Myocyte (in vitro differentiated cells): ENCODE measurements at regions not wholly inside any gene's neighbourhood (a gene's known extent, or its start where the extent isn't known, plus 50 kb on each side); places are given as distances from the start of the nearest gene placed in this dataset.
A peak's percentile ranks its signal among the peaks of the same experiment; 100 is the strongest.

Experiments
- DNase-seq: peaks from one replicate; pipeline ENCODE4 v3.0.0-alpha.2; 2012; ENCODE audit warnings: low read depth

DNA sequence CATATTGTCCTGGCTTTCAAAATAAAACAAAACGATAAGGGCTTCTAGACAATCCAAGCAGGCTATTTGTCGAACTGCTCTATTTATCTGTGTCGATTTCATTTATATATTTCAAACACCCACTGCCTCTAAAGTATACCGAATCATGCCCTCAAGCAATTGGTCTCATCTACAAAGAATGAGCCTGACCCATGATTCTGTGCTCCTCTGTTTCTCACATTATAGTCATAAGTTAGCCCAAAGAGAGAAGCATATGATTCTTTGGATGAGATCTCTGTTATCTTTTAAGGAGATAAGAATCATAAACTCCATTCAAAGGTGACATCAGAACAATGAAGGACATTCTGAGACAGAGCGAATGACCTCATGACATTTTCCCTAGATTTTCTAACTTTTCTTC is 191.1 kb downstream of the MAP2K6 start:
- DNase-seq = no peak

DNA sequence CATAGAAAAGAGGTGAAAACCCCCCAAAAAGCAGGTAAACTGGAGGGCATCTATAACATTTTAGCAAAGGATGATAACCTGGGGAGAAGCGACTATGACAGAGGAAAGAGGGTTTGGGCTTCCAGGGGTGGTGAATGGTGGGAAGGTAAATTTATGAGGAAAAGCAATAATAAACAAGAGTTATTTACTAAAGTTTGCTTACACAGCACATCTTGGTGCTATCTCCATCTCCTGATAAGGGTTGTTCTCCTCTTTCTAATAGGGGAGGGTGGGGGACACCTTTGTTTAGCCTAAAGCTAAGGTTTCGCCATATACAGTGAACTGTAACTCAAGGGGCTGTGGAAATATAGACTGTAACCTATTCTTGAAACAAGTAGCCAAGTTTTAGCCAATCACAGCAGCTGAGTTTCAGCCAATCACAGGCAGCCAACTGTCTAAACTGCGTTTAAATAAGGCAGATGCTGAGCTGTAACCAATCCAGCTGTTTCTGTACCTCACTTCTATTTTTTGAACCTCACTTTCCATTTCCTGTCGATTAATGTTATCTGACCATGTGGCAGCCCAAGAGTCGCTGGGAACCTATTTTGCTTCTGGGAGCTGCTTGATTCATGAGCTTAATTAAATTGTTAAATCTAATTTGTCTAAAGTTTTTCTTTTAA is 191.8 kb downstream of the MAP2K6 start:
- no peak for DNase-seq

DNA sequence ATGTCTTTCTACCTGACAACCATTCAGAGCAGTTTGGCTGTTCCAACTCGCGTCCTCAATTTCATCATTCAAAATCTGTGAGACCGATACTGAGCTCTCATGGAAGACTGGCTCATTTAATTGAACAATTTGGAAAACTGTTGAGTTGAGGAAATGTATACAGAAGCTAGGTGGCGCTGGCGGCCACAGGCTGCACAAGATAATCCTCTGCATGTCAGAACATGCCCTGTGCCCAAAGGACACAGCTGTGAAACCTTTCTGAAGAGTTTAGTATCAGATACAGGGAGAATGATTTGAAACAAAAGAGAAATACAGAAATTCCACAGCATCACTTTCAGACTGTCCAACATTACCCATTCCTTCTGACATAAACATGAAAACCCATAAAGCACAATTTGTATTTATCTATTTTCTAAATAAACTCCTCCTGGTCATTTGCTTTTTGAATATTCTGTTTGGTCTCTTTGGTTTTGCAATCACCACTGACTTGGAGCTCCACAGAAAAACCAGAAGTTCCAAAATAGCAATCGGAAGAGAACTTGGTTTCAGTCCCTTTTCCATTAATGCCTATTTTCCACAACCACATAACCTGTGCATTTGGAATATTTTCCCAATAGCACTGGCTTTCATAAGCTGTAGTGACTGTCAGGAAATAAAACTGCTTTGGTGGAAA is 192.8 kb downstream of the MAP2K6 start:
- peak; percentile 91 for DNase-seq

DNA sequence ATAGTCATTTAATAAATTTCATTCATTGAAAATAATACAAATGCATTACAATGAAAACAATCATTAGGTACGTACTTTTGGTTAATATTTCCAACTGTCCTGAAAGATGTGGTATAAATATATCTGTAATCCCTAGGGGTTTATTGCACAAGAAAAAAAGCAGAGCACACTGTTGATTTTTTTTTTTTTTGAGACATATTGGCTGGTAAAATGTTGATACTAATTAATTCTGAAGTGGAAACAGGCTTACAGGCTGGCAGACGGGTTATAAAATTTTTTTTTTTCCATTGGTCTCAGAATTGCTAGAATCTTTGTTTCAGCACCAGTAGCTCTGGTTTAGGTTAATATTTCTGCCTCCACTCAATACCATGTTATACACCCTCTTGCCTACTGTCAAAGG is 193.6 kb downstream of the MAP2K6 start:
- DNase-seq = no peak

DNA sequence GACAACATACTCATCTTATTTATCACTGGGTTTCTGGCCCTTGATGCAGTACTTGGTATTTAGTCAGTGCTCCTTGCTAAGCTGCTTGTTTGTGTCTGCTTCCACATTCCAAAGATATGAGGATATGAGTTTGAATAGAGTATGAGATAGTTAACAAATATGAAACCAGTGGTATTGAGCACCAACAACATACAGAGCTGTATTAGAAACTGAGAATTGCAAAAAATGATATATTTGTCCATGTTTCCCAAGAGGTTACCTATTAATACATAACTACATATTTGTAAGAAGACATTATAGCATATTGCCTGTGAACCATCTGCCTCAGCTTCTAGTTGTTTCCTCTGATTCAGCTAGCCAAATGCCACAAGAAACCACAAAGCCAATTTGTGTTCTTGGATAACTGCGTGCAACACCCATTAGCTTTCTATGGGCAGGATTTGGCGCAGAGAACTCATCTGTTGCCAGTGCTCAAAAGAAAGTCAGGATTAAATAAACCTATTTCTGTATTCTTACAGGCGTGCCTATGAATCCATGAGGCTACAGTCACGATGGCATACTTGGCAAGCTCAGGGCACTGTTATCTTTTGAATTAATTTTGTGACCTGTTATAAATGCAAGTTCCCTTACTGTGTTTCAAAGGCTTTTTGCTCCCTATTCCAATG is 194.4 kb downstream of the MAP2K6 start:
- DNase-seq = peak; percentile 98

DNA sequence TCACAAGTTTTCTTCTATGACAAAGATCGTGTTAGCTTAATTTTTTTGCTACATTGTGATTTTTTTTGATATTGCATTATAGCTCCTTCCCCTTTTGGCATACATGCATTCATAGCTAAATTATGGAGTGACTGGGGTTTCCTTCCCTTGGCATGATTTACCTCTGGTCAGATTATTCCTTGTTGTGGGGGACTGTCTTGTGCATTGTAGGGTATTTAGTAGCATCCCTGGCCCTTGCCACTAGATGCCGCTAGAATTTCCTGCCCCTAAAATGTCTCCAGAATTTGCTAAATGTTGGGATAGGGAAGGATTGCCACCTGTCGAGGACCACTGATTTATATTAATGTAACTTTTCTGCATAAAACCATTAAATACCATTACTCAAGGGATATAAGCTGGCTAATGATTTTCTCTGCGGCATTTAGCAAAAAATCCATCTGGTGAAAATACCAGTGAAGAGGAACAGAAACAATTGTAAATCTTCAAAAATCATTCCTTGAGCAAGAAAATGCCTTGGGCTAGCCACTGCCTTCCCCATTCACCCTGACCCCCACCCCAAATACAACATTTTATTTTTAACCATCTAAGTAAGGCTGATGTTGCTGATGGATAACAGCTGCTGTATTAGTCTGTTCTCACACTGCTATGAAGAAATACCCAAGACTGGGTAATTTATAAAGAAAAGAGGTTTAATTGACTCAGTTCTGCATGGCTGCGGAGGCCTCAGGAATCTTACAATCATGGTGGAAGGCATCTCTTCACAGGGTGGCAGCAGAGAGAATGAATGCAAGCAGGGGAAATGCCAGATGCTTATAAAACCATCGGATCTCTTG is 195.2 kb downstream of the MAP2K6 start:
- DNase-seq = peak; percentile 86

DNA sequence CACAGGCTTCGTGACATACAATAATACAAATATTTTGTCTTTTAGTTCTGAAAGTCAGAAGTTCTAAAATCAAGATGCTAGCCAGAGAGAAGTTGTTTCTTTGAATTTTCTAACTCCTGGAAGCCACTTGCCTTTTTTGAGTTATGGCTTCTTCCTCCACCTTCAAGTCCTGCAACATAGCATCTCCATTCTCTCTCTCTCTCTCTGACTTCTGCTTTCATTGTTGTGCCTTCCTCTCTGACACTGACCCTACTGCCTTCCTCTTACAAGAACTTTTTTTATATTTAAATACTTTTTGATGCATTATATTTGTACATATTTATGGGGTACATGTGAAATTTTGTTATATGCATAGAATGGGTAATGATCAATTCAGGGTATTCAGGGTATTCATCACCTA is 205.9 kb downstream of the MAP2K6 start:
- no peak for DNase-seq

DNA sequence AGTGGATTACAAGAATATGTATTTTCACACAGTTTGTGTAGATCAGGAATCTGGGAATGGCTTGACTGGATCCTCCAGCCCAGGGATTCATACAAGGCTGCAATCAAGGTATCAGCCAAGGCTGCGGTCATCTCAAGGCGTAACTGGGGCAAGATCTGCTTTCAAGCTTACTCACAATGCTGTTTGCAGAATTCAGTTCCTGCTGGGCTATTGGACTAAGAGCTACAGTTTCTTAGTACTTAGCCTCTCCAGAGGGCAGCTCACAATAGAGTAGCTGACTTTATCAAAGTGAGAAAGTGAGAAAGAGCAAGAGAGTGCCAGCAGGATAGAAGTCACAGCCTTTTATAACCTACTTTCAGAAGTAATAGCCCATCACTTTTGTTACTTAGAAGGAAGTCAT is 211.0 kb downstream of the MAP2K6 start:
- DNase-seq = no peak

DNA sequence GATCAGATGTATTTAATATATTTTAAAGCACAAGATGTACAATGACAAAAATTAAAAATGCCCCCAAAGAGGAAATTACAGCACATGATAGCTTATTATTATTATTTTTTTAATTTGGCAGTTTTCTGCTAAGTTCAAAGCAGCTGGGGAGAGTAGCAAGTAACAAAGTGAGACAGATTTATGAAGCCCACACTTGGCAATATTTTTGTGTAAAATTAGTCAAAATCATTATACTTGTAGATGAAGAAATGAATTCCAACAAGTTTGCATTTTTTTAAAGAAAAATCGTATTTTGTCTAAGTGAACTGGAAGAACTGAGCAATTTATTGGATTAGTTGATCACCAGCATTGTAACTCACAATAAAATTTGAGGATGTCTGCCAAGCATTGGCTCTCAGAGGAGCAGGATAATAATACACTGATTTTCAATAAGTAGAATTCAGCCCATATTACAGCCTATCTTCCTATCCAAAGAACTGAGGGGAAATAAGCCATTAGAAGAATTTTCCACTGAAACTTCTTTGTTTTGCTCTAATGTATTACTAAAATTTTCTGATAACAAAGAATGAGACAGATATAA is 215.6 kb downstream of the MAP2K6 start:
- DNase-seq = no peak

DNA sequence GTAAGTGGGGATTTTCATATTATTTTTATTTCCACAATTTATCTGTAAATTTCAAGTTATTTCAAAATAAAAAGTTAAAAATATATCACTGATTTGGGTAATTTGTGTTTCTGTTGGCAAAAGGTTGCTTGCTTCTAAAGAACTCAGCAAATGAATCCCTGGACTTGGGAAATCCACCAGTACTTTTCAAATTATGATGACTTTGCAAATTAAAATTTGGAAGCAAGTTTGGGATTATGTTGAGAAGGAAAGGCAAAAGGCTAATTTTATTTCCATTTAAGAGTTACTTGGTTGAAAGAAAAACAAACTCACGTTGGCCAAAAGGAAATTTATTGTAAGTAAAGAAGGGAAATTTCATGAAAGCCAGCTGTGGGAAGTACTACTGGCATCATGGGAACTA is 220.3 kb downstream of the MAP2K6 start:
- no peak for DNase-seq

DNA sequence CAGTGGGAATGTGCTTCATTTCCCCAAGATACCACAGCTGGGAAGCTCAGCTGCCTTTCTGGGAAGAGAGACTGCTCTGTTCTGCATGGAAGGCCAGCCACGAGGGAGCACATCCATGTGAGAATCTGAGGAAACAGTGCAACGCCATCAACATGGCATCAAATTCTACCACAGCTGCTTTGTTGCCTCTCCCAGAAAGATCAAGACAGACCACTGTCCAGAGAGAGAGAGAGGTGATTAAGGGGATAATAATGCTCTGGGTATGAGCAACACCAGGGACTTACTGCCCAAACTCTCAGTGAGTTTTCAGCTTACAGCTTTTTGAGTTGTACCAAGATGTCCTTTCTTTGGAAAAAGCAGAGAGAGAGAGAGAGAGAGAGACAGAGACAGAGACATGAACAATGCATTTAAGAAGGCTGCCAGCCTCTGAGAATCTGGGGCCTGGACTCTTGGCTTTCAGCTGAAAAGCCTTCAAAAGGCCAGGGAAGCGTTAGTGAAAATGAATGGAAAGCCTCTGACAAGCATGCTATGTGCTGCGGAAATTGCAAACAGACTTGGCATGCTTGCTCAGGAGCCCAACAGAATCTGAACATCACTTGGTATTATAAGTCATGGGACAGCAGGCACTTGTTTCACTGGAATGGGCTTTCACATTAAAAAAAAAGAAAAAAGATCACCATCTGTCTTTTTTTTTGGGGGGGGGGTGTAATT is 223.1 kb downstream of the MAP2K6 start:
- peak; percentile 95 for DNase-seq

DNA sequence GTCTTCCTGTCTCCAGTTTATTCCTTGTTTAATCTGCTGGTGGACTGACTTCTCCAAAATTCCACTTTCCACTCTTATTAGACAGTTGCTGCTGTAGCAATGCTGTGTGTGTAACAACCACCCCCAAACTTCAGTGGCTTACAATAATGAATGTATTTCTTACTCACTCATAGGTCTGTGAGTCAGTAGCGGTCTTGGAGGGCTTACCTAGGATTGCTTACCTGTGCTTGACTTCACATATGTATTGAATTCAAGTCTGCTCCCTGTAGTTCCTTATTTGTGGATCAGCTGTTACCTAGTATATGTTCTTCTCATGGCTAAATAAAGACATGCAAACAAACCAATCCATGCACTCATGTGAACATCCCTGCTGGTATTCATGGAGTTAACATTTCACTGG is 224.6 kb downstream of the MAP2K6 start:
- no peak for DNase-seq

DNA sequence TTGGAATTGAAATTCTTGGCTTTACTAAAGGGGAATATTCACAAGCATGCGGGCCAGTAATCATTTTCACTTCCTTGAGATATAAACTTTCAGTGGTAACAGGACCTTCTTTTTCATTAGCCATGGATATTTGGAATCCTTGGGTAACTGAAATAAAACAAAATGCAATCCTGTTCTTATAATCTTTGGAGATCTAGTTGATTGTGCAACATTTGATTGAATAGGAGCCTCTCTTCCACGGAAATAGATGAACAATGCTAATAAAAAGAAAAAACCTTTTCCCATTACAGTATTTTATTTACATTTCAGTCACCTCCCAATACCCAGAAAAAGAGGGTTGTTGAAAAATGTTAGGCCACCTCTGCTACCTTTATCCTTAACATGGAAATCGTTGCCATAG is 225.6 kb downstream of the MAP2K6 start:
- DNase-seq = no peak

DNA sequence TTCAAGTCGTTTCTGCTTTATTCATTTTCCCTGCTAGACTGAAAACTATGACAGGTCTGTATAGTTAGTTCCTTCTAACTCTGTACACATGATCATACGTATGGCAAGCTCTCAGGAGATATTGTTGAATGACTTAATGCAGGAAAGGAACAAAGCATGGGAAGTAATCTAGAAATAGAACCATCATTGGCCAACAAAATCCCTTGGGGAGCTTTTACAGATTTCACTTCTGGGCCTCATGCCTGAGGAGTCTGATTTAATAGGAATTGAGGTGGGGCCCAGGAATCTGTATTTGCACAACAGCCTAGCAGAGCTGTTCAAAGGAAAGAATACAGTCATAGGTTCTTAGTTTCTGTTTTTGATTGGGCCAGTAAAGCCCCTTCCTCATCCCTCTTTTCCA is 229.2 kb downstream of the MAP2K6 start:
- DNase-seq = peak; percentile 13

DNA sequence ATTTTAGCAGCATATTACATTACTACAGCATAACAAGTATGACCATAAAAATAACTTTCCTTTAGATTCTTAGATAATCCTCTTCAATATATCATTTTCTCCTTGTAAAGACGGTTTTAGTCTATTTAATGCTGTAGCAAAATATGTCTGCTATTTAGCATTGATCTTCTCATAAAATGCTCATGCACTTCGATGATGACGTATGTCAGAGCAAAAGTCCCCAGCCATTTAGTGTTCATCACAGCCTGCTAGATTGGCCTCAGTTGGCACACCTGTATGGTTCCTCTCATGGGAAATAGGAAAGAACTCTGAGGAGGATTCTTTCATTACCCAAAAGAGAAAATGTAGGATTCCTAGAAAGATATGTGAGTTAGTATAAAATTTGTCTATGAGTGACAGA is 232.2 kb downstream of the MAP2K6 start:
- no peak for DNase-seq

DNA sequence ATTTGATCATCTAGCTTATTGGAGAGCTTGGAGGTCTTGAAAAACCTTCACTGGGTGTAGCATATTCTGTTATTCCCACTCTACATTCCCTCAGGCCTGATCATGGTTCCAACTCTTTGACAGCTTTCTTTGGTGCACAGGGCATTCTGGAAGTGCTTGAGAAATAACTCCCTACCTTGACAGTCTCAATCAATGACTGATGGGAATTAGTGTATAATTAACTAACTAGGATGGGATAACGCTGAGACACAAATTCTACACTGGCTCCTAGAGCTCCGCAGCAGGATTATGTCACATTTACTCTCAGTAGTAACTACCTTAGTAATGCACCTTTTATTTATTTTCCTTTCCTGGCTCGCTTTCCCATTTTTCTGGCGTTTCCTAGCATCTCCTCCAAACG is 236.4 kb downstream of the MAP2K6 start:
- no peak for DNase-seq

DNA sequence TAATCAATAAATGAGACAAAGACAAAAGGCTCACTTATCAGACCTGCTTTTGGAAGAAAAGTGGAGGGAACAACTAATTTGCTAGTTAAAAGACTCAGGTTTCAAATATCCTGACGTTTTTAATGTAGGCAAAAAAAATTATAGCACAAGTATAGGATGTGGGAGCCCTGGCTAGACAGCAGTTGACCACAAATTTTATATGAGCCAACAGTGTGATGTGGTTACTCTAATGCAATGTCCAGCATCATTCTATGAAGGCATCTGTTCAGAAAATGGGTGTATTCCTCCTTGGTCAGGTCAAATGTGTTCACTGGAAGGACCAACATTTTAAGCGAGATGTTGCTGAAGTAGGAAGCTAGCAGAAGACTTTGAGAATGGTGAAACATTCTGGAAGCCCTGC is 237.4 kb downstream of the MAP2K6 start:
- no peak for DNase-seq

DNA sequence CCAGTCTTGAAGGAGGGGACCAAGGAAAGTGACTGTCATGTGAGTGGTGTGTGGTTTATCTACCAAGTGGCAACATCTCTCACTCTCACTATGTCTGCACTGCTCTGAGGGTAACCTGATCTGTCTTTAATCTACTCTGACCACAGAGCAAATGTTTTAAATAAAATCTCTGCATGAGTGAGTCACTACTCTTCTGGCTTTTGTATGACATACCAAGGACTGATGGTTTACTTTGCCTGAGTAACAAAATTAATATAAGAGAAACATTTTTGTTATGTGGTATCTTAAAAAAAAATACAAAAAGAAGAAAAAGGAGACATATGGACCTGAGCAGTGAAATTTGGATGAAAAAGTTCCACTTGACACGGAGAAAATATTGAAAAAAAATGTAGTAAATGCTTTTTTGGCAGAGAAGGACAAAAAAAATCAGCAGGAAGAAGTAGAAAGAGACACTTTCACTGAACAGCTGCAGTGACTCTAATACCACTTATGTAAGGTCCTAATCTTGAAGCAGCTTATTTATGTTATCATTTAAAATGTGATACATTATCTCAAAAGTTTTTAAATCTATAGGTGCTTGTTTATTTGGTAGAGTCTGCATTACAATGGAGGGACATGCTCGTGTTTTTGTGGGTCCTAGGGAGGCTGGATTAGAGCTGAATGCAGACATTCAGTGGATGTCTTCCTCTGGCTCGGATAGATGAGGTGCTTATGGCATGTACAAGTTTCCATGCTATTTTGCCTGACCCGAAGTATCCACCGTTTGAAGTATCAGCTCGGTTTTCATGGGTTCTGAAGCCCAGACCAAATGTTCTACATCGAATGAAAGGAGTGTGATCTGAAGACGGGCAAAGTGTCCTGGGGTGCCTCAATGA is 240.7 kb downstream of the MAP2K6 start:
- peak; percentile 94 for DNase-seq

DNA sequence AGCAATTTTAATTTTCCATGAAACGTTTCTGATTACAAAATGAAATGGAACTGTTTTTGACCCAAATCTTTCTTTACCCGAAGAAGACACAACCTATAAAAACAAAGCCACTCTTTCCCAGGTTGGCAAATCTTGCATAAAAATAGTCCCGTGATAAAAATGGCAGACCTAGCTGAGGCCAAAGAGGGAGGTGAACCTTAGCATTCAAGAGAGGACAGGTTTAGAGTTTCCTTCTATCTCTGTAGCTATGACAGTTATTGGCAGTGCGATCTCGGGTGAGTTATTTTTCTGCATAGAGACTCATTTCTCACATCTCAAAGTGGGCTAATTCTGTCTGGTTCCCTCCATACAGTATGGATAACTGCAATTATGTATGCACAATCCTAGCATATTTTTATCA is 241.4 kb downstream of the MAP2K6 start:
- DNase-seq = no peak
